ENCODE measurements at regions not wholly inside any gene's neighbourhood (a gene's known extent, or its start where the extent isn't known, plus 50 kb on each side); places are given as distances from the start of the nearest gene placed in this dataset.
A peak's percentile ranks its signal among the peaks of the same experiment; 100 is the strongest.
"Not testable (repeated sequence)": the region's sequence is repeated elsewhere in the genome, so short reads cannot be mapped to it uniquely, and the experiment has no call there.

GRCh38 chr21:28696844-28697410 lies 295.8 kb downstream of the LTN1 start:
- H3K4me3 Mint-ChIP-seq: no peak overlapping the region
- H3K9me3 Mint-ChIP-seq: peaks cover 4% of the 10 kb centered on the region
- ATAC-seq (no peak), DNase-seq (ENCODE audit: low spot score in 2 of 2) (no peak)
- no peaks in the 10 kb centered on the region for H3K36me3 Mint-ChIP-seq
- no peaks in the 10 kb centered on the region for H3K4me1 Mint-ChIP-seq
- H3K27ac Mint-ChIP-seq: peak overlapping the region; percentile 9

DNA sequence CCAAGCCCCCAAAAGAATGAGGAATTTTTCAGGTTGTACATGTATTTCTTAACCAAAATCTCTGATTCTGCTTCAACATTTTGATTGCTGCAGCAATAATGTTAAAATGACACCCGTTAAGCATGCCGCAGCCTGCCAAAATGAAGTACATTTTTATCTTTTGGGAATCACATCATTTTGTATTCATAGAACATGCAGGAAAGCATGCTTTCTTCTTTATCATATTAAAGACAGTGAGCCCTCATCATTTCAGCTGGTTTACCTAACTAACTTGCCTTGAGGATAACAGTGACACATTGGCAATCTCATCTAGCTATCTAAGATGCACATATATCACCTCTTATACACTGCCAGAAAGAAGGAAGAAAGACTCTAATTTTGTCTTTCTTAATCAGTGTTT lies 299.2 kb downstream of the LTN1 start:
- Mint-ChIP-seq H3K9me3 (no peaks in the 10 kb centered on the region), H3K4me3 (no peak overlapping the region), H3K27ac (no peak overlapping the region), H3K36me3 (no peaks in the 10 kb centered on the region), H3K4me1 (no peaks in the 10 kb centered on the region)
- no peak for ATAC-seq
- DNase-seq (ENCODE audit: low spot score in 2 of 2): no peak

- no peak for ATAC-seq
- H3K4me3 Mint-ChIP-seq: no peak overlapping the region
- no peaks in the 10 kb centered on the region for H3K36me3 Mint-ChIP-seq
- H3K9me3 Mint-ChIP-seq: no peaks in the 10 kb centered on the region
- H3K4me1 Mint-ChIP-seq: no peaks in the 10 kb centered on the region
- no peak for DNase-seq (ENCODE audit: low spot score in 2 of 2)
- H3K27ac Mint-ChIP-seq: no peak overlapping the region
These were observed 302.5 kb downstream of the LTN1 start for GRCh38 chr21:28690196-28690595.

DNA sequence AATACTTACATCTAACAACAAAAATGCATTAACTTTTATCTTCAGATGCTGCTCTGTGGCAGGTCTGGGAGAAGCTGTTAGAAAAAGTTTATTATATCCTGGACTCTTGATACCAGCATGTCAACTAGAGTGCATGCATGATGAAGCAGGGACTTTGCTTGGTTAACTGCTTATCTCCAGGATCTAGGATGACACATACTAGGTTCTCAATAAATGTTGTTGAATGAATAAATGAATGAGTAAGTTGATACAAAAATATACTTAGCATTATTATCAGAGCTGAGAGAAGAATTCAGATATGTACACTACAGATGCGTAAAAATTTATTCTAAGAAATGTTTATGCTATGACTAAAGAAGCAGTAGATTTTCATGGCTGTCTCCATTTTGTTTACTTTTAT lies 304.3 kb downstream of the LTN1 start:
- Mint-ChIP-seq H3K36me3 (no peaks in the 10 kb centered on the region), H3K4me3 (no peak overlapping the region), H3K4me1 (no peaks in the 10 kb centered on the region), H3K9me3 (no peaks in the 10 kb centered on the region), H3K27ac (no peak overlapping the region)
- DNase-seq (ENCODE audit: low spot score in 2 of 2): no peak
- ATAC-seq: peak; percentile 43

DNA sequence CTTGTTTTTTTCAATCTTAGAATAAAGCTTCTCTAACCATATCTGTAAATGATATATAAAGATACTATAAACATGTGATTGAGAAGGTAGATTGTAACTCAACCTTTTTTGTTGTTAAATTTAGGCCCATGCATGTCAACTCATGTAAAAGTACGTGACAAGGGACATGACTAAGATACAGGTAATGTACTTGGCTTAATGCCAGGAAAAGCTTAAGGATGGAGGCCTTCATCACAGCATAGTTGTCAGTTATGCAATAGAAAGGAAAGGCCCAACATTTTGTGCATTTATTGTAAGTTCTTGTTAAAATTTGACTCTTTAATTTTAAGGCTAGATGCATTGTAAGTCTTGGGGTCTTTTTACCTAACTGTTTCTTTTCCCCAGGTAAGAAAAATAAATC lies 305.1 kb downstream of the LTN1 start:
- Mint-ChIP-seq H3K36me3 (no peaks in the 10 kb centered on the region), H3K4me3 (no peak overlapping the region), H3K27ac (no peak overlapping the region), H3K4me1 (no peaks in the 10 kb centered on the region), H3K9me3 (no peaks in the 10 kb centered on the region)
- ATAC-seq (no peak), DNase-seq (ENCODE audit: low spot score in 2 of 2) (no peak)

DNA sequence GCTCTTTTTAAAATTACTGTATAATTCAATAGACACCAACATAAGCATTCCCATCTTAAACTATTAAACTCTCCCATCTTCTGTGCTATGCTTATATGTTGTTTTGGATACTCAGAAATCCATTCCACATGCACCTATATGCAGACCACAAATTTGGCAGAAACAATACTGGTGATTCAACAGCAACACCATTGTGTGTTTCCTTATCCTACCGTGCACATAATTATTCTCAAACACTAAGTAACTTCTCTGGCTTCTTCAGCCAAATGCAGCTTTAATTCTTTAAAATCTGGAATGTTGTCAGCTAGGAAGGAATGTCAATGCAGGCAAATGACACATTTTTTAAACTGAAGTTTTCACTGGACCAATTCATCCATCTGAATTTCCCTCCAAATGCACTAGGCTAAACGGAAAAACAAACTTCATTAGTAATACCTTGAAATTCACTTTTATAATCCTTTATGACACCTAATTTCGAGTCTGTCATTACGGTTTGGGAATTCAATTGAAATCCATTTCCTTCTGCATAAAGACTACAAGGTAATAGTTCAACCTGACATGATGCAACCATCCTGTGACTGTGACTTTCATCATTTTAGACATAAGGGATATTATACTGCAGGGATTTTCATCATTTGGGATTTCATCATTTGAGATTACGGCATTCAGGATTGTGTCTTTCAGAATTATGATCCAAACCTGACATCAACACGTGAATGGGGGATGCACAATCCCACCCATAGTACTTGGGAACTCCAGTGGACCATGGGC lies 308.5 kb downstream of the LTN1 start:
- no peak for DNase-seq (ENCODE audit: low spot score in 2 of 2)
- Mint-ChIP-seq H3K4me3 (no peak overlapping the region), H3K36me3 (no peaks in the 10 kb centered on the region)

DNA sequence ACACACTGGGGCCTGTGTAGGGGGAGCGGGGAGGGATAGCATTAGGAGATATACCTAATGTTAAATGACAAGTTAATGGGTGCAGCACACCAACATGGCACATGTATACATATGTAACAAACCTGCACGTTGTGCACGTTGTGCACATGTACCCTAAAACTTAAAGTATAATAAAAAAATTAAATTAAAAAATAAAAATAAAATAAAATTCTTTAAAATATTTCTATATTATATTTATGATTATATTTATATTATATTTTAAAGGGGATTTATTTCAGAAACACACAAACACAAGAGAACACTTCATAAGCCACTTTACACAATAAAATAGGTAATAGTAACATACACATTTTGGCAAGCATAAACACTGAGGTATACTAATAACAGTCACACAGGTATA lies 309.8 kb downstream of the LTN1 start:
- not testable (repeated sequence) for H3K4me1 Mint-ChIP-seq; DNase-seq (ENCODE audit: low spot score in 2 of 2); H3K27ac Mint-ChIP-seq; H3K9me3 Mint-ChIP-seq; ATAC-seq; H3K36me3 Mint-ChIP-seq; H3K4me3 Mint-ChIP-seq

More for the DNA sequence above, 308.5 kb downstream of the LTN1 start:
- Mint-ChIP-seq H3K9me3 (peaks cover 4% of the 10 kb centered on the region), H3K27ac (no peak overlapping the region), H3K4me1 (no peaks in the 10 kb centered on the region)
- ATAC-seq: no peak

DNA sequence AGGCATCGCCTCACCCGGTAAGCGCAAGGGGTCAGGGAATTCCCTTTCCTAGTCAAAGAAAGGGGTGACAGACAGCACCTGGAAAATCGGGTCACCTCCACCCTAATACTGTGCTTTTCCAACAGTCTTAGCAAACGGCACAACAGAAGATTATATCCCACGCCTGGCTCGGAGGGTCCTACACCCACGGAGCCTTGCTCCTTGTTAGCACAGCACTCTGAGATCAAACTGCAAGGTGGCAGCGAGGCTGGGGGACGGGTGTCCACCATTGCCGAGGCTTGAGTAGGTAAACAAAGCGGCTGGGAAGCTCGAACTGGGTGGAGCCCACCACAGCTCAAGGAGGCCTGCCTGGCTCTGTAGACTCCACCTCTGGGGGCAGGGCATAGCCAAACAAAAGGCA lies 315.6 kb downstream of the LTN1 start:
- not testable (repeated sequence) for ATAC-seq; H3K27ac Mint-ChIP-seq; H3K9me3 Mint-ChIP-seq; H3K4me1 Mint-ChIP-seq; DNase-seq (ENCODE audit: low spot score in 2 of 2); H3K4me3 Mint-ChIP-seq; H3K36me3 Mint-ChIP-seq

- H3K4me3 Mint-ChIP-seq: no peak overlapping the region
- no peak for DNase-seq (ENCODE audit: low spot score in 2 of 2)
- H3K27ac Mint-ChIP-seq: no peak overlapping the region
- peaks cover 4% of the 10 kb centered on the region for H3K9me3 Mint-ChIP-seq
- H3K4me1 Mint-ChIP-seq: peaks cover 6% of the 10 kb centered on the region
- peaks cover 7% of the 10 kb centered on the region for H3K36me3 Mint-ChIP-seq
- ATAC-seq: no peak
These were observed 317.2 kb downstream of the LTN1 start for GRCh38 chr21:28675331-28676041.

- H3K27ac Mint-ChIP-seq: no peak overlapping the region
- no peak overlapping the region for H3K4me3 Mint-ChIP-seq
- no peaks in the 10 kb centered on the region for H3K9me3 Mint-ChIP-seq
- H3K36me3 Mint-ChIP-seq: peaks cover 7% of the 10 kb centered on the region
- ATAC-seq: no peak
- peaks cover 8% of the 10 kb centered on the region for H3K4me1 Mint-ChIP-seq
- no peak for DNase-seq (ENCODE audit: low spot score in 2 of 2)
These were observed 317.9 kb downstream of the LTN1 start for GRCh38 chr21:28674763-28675162.

DNA sequence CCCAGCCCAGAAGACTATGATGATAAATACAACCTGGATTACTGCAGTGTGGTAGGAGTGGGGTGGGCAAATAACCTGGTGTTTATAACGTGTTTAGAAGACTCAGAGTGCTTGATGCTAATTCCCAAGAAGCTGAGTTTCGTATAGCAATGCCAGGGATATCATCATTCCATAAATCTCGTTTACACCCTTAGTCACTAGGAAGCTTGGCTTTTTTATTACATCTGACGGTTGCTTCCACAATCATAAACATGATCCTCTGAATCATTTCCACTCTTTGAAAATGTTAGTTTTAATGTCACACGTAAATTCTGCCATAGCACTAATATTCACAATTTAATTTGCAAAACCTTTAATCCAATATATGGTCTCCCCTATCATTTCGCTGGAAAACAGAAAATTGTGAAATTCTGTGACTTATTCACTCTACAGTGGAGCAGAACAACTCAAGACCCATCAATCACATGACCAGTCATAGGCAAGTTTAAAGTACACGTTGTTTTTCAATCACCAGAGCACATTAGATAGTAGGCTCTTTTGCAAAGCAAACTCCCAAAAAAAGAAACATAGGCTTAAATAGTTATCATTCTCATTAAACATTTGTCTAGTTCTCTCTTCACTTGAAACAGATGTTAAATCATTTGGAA lies 321.0 kb downstream of the LTN1 start:
- Mint-ChIP-seq H3K9me3 (peaks cover 2% of the 10 kb centered on the region), H3K27ac (no peak overlapping the region), H3K4me3 (no peak overlapping the region), H3K4me1 (peaks cover 21% of the 10 kb centered on the region), H3K36me3 (peaks cover 7% of the 10 kb centered on the region)
- ATAC-seq (no peak), DNase-seq (ENCODE audit: low spot score in 2 of 2) (no peak)

GRCh38 chr21:28669971-28670653 lies 322.6 kb downstream of the LTN1 start:
- H3K4me3 Mint-ChIP-seq: no peak overlapping the region
- H3K27ac Mint-ChIP-seq: no peak overlapping the region
- ATAC-seq: no peak
- H3K4me1 Mint-ChIP-seq: peaks cover 21% of the 10 kb centered on the region
- DNase-seq (ENCODE audit: low spot score in 2 of 2): no peak
- H3K9me3 Mint-ChIP-seq: peaks cover 2% of the 10 kb centered on the region
- peaks cover 7% of the 10 kb centered on the region for H3K36me3 Mint-ChIP-seq

DNA sequence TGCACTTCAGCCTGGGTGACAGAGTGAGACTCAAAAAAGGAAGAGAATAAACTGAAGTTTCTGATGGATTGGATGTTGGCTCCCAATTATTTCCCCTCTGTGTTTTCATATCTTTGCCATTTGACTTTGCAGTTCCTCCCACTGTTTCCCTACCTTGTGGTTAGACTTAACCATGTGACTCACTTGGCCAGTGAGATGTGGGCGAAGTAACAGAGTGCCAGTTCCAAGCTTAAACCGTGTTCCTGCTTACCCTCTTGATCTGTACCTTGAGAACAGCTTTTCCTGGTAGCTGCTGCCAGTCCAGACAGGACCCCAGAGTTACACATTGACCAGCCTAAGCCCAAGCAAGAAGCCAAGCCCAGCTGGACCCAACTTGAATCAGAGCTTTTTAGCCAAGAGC lies 323.4 kb downstream of the LTN1 start:
- Mint-ChIP-seq H3K4me3 (no peak overlapping the region), H3K9me3 (peaks cover 2% of the 10 kb centered on the region), H3K36me3 (peaks cover 7% of the 10 kb centered on the region), H3K27ac (peak overlapping the region; percentile 34), H3K4me1 (peaks cover 21% of the 10 kb centered on the region)
- DNase-seq (ENCODE audit: low spot score in 2 of 2) (no peak), ATAC-seq (peak; percentile 60)

DNA sequence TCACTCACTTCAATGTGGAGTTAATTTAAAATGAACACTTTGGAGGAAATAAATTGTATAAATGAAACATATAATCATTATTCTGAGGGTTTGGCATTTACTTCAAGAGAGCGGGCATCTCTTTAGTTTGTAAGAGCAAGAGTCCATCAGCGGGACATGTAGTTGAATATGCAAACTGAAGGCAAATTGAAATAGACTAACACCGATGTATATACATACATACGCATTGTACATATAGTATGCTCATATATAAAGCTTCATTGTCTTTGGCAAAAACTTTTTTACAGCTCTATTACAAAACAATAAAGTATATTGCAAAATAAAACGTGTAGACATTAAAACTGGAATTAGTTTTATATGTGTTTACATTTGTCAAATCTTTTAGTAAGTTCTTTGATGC lies 328.9 kb downstream of the LTN1 start:
- peaks cover 7% of the 10 kb centered on the region for H3K4me1 Mint-ChIP-seq
- DNase-seq (ENCODE audit: low spot score in 2 of 2) (no peak), ATAC-seq (no peak)
- peaks cover 4% of the 10 kb centered on the region for H3K9me3 Mint-ChIP-seq
- H3K36me3 Mint-ChIP-seq: no peaks in the 10 kb centered on the region
- H3K4me3 Mint-ChIP-seq: no peak overlapping the region
- no peak overlapping the region for H3K27ac Mint-ChIP-seq

DNA sequence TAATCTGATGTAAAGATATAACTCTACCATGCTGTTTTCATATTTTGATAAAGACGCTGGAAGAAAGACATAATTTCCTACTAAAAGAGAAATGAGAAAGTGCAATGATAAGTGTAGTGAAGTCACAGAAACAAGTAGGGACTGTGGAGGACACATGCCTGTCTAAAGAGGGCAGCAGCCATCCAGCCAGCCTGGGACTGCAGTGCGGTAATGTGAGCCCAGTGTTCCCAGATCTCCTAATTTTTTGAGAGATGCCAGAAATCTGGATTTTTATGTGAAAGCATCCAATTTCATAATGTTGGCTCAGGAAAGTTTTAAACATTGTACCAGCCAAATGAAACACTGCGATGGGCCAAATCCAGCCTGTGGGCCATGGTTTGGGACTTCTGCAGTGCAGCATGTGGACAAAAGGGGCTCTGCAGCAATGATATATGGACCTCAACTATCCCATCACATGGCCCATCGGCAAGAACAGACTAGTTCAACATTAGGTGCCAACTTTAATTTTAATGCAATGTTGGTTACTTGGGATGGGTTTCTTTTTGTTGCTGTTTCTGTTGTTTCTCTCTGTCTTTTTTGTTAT lies 329.5 kb downstream of the LTN1 start:
- H3K36me3 Mint-ChIP-seq: no peaks in the 10 kb centered on the region
- DNase-seq (ENCODE audit: low spot score in 2 of 2) (no peak), ATAC-seq (no peak)
- peaks cover 4% of the 10 kb centered on the region for H3K9me3 Mint-ChIP-seq
- peak overlapping the region; percentile 54 for H3K27ac Mint-ChIP-seq
- H3K4me1 Mint-ChIP-seq: peaks cover 4% of the 10 kb centered on the region
- H3K4me3 Mint-ChIP-seq: no peak overlapping the region
